ENCODE measurements at regions not wholly inside any gene's neighbourhood (a gene's known extent, or its start where the extent isn't known, plus 50 kb on each side); places are given as distances from the start of the nearest gene placed in this dataset.
A peak's percentile ranks its signal among the peaks of the same experiment; 100 is the strongest.

DNA sequence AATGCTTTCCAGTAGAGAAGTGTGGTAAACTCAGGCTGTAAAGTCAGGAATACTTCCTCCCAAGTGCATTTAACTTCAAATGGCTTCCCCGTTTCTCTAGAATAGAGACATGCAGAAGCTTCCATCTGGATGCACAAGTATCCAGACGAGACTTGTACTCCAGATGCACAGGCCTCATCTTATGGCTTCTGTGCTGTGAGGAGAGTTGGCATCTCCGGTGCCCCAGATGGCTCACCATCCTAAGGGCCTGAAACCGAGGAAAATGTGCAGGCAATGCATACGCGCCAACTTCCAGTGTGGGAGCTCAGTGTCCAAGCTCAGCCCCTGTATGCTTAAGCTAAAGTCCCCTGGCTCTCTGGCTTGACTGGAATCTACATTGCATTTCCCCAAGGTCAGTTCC is 184.0 kb upstream of the TBL1X start:
- no peaks in the 10 kb centered on the region for H3K4me1 ChIP-seq
- ATAC-seq: no peak
- H3K36me3 ChIP-seq: no peaks in the 10 kb centered on the region
- no peaks in the 10 kb centered on the region for H3K9me3 ChIP-seq
- TF ChIP-seq POLR2A (IDR thresholded peaks at IDR 0.05) (no peak), CTCF (IDR thresholded peaks at IDR 0.05) (no peak)
- DNase-seq: no peak
- intact Hi-C loops (cut with DNase I): no loop called here
- 63% methylated on average over 2 of the region's 6 CpGs for WGBS (ENCODE audit: insufficient coverage, low coverage, low lambda C conversion rate, missing lambda C conversion rate)
- H3K27me3 ChIP-seq: no peaks in the 10 kb centered on the region
- H3K27ac ChIP-seq: no peak overlapping the region
- H3K4me3 ChIP-seq: no peak overlapping the region

DNA sequence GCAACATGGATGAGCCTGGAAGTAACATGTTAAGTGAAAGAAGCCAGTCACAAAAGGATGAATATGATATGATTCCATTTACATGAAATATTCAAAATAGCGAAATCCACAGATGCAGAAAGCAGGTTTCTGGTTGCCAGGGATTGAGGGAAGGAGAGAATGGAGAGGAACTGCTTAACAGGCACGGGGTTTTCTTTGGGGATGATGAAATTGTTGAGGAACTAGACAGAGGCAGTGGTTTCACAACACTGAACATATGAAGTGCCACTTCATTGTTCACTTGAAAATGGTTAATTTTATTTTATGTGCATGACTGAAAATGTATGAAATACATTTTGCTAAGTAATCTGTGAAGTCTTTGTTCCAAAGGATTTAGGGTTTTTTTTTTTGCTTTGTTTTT is 182.5 kb upstream of the TBL1X start:
- no peaks in the 10 kb centered on the region for H3K9me3 ChIP-seq
- 36% methylated on average over 2 of the region's 2 CpGs for WGBS (ENCODE audit: insufficient coverage, low coverage, low lambda C conversion rate, missing lambda C conversion rate)
- intact Hi-C loops (cut with DNase I): no loop called here
- TF ChIP-seq CTCF (IDR thresholded peaks at IDR 0.05) (no peak), POLR2A (IDR thresholded peaks at IDR 0.05) (no peak)
- H3K27ac ChIP-seq: no peak overlapping the region
- H3K27me3 ChIP-seq: no peaks in the 10 kb centered on the region
- no peak for DNase-seq
- ATAC-seq: peak in 2 of 4 donors; percentile 32 to 46
- no peak overlapping the region for H3K4me3 ChIP-seq
- no peaks in the 10 kb centered on the region for H3K36me3 ChIP-seq
- H3K4me1 ChIP-seq: no peaks in the 10 kb centered on the region

DNA sequence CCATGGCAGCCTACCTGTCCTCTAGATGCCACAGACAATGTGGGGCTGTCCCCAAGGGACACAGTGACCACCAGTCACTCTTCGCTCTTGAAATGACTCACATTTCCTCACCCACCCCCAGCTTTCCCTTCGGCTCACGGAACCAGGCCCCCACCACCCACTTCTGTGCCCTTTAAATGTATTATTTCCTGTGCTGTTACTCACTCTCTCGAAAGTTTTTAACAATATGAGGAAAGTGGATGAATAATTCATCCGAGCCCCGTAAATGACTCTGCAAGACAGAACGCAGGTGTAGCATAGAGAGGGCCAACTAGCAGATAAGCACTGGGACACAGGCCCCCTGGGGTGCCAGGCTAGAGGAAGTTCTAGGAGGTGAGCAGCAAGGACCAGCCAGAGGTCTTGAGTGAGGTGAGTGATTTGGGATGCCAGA is 179.5 kb upstream of the TBL1X start:
- intact Hi-C loops (cut with DNase I): no loop called here
- 48% methylated on average over 7 of the region's 7 CpGs for WGBS (ENCODE audit: insufficient coverage, low coverage, low lambda C conversion rate, missing lambda C conversion rate)
- no peak overlapping the region for H3K4me3 ChIP-seq

GRCh38 chrX:9286234-9286633 is 178.6 kb upstream of the TBL1X start:
- ATAC-seq (peak in 2 of 4 donors; percentile 38), DNase-seq (no peak)
- H3K4me1 ChIP-seq: no peaks in the 10 kb centered on the region
- no peaks in the 10 kb centered on the region for H3K36me3 ChIP-seq
- no peak overlapping the region for H3K4me3 ChIP-seq
- WGBS (ENCODE audit: insufficient coverage, low coverage, low lambda C conversion rate, missing lambda C conversion rate): 54% methylated on average over 3 of the region's 3 CpGs
- intact Hi-C loops (cut with DNase I): no loop called here
- H3K9me3 ChIP-seq: no peaks in the 10 kb centered on the region
- TF ChIP-seq POLR2A (IDR thresholded peaks at IDR 0.05): no peak
- TF ChIP-seq CTCF (IDR thresholded peaks at IDR 0.05): no peak
- no peak overlapping the region for H3K27ac ChIP-seq
- no peaks in the 10 kb centered on the region for H3K27me3 ChIP-seq

More for the DNA sequence above, 179.5 kb upstream of the TBL1X start:
- Histone ChIP-seq H3K36me3 (no peaks in the 10 kb centered on the region), H3K9me3 (no peaks in the 10 kb centered on the region), H3K4me1 (no peaks in the 10 kb centered on the region), H3K27me3 (no peaks in the 10 kb centered on the region), H3K27ac (no peak overlapping the region)
- no peak for TF ChIP-seq CTCF (IDR thresholded peaks at IDR 0.05)
- ATAC-seq (no peak), DNase-seq (no peak)

DNA sequence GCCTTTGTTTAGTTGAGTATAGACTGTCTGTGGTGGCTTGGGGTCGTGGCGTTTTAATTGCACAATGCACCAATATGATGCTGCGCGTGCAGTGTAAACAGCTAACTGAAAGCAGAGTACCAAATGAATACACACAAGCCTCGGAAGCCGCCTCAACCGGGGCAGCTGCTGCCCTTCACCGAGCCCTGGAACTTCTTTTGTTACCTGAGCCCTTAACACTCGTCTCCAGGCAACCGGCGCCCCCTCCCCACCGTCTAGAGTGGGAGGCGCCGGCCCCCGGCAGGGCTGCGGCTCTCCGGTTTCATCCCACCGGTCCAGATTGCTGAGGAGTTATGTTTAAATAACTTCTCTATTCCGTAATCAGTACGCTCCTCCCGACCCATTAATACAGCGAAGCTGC is 173.2 kb upstream of the TBL1X start:
- no peak for DNase-seq
- no peaks in the 10 kb centered on the region for H3K9me3 ChIP-seq
- no peaks in the 10 kb centered on the region for H3K27me3 ChIP-seq
- no peaks in the 10 kb centered on the region for H3K4me1 ChIP-seq
- no peak for ATAC-seq
- no peak for TF ChIP-seq CTCF (IDR thresholded peaks at IDR 0.05)
- TF ChIP-seq POLR2A (IDR thresholded peaks at IDR 0.05): no peak
- intact Hi-C loops (cut with DNase I): no loop called here
- H3K36me3 ChIP-seq: no peaks in the 10 kb centered on the region
- no peak overlapping the region for H3K27ac ChIP-seq
- 22% methylated on average over 10 of the region's 22 CpGs for WGBS (ENCODE audit: insufficient coverage, low coverage, low lambda C conversion rate, missing lambda C conversion rate)
- no peak overlapping the region for H3K4me3 ChIP-seq

Measured in right lobe of liver (tissue), 6 donors.